OCI-LY1 (cell line): ENCODE measurements at regions not wholly inside any gene's neighbourhood (a gene's known extent, or its start where the extent isn't known, plus 50 kb on each side); places are given as distances from the start of the nearest gene placed in this dataset.

Experiments used
- H2AFZ ChIP-seq: fragments of 200-600 bp; sonication (generic), shearing (Covaris generic); 2 replicates; pipeline ENCODE4 v1.6.0; 2014; ENCODE audit warnings: antibody characterized with exemption, mild to moderate bottlenecking, low read length
- H3F3A ChIP-seq: fragments of 200-600 bp; sonication (generic), shearing (Covaris generic); 2 replicates; pipeline ENCODE4 v1.6.0; 2014; ENCODE audit warnings: mild to moderate bottlenecking, antibody characterized with exemption, low read length, moderate library complexity; ENCODE audit not compliant: insufficient read depth
- H3K27ac ChIP-seq: fragments of 200-600 bp; sonication (generic); 2 replicates; pipeline ENCODE4 v1.5.1; 2014; ENCODE audit warnings: low read length, mixed run types, mild to moderate bottlenecking, low read depth; ENCODE audit not compliant: poor library complexity, severe bottlenecking
- H3K27me3 ChIP-seq: fragments of 200-600 bp; sonication (generic); 2 replicates; pipeline ENCODE4 v1.6.0; 2014; ENCODE audit warnings: antibody characterized with exemption, mild to moderate bottlenecking, low read length, moderate library complexity; ENCODE audit not compliant: insufficient read depth
- H3K36me3 ChIP-seq: fragments of 200-600 bp; sonication (generic); 2 replicates; pipeline ENCODE4 v1.6.1; 2014; ENCODE audit warnings: mild to moderate bottlenecking, antibody characterized with exemption, low read length, moderate library complexity, mixed read lengths; ENCODE audit not compliant: insufficient read depth
- H3K4me1 ChIP-seq: fragments of 200-600 bp; sonication (generic); 2 replicates; pipeline ENCODE4 v1.5.1; 2014; ENCODE audit warnings: mild to moderate bottlenecking, low read length, moderate library complexity; ENCODE audit not compliant: insufficient read depth, severe bottlenecking
- H3K4me2 ChIP-seq: fragments of 200-600 bp; sonication (generic), shearing (Covaris generic); 2 replicates; pipeline ENCODE4 v1.6.1; 2014; ENCODE audit warnings: low read length
- H3K4me3 ChIP-seq: fragments of 200-600 bp; sonication (generic); 2 replicates; pipeline ENCODE4 v1.5.1; 2014; ENCODE audit warnings: low read length, low read depth, mild to moderate bottlenecking, mixed read lengths; ENCODE audit not compliant: poor library complexity, severe bottlenecking
- H3K79me2 ChIP-seq: fragments of 200-600 bp; shearing (Covaris generic); 2 replicates; pipeline ENCODE4 v1.6.1; 2016; ENCODE audit warnings: mixed run types, low read length, mixed read lengths; ENCODE audit not compliant: insufficient read depth
- H3K9ac ChIP-seq: fragments of 200-600 bp; sonication (generic), shearing (Covaris generic); 2 replicates; pipeline ENCODE4 v1.6.1; 2014; ENCODE audit warnings: mild to moderate bottlenecking, low read length, mixed read lengths
- H3K9me2 ChIP-seq: fragments of 200-600 bp; sonication (generic), shearing (Covaris generic); 2 replicates; pipeline ENCODE4 v1.6.1; 2014; ENCODE audit warnings: low read depth, mild to moderate bottlenecking, low read length, mixed read lengths
- H3K9me3 ChIP-seq: fragments of 200-600 bp; shearing (Covaris generic); 2 replicates; pipeline ENCODE4 v1.6.1; 2014; ENCODE audit warnings: low read length, mixed read lengths
- H4K20me1 ChIP-seq: fragments of 200-600 bp; sonication (generic), shearing (Covaris generic); 2 replicates; pipeline ENCODE4 v1.6.0; 2016; ENCODE audit warnings: mild to moderate bottlenecking, low read length; ENCODE audit not compliant: insufficient read depth
- CTCF ChIP-seq: fragments of 200-600 bp; sonication (generic), shearing (Covaris generic); IDR thresholded peaks from 2 replicates; pipeline ENCODE4 v1.5.1; 2017; ENCODE audit warnings: mild to moderate bottlenecking, antibody characterized with exemption, low read length, moderate library complexity, mixed read lengths
- EZH2 ChIP-seq: fragments of 200-600 bp; sonication (generic), shearing (Covaris generic); IDR thresholded peaks from 2 replicates; pipeline ENCODE4 v1.8.0; 2017; ENCODE audit warnings: borderline replicate concordance, mixed run types, mild to moderate bottlenecking, antibody characterized with exemption, low read length, moderate library complexity, mixed read lengths

- Histone ChIP-seq H3K79me2 (no peaks in the 10 kb centered on the region), H4K20me1 (no peaks in the 10 kb centered on the region), H3K27me3 (peaks cover 14% of the 10 kb centered on the region), H3K9ac (no peak overlapping the region), H3K9me3 (peaks cover 4% of the 10 kb centered on the region; the same call in 1 of the 2 replicates), H3K27ac (no peak overlapping the region), H3F3A (no peaks in the 10 kb centered on the region), H2AFZ (no peak overlapping the region), H3K4me1 (peaks cover 3% of the 10 kb centered on the region), H3K36me3 (no peaks in the 10 kb centered on the region), H3K9me2 (no peaks in the 10 kb centered on the region), H3K4me2 (no peak overlapping the region), H3K4me3 (no peak overlapping the region)
- TF ChIP-seq CTCF (no peak), EZH2 (no peak)
Observed at GRCh38 chr3:194970066-194970465, 284.4 kb downstream of the FAM43A start.

DNA sequence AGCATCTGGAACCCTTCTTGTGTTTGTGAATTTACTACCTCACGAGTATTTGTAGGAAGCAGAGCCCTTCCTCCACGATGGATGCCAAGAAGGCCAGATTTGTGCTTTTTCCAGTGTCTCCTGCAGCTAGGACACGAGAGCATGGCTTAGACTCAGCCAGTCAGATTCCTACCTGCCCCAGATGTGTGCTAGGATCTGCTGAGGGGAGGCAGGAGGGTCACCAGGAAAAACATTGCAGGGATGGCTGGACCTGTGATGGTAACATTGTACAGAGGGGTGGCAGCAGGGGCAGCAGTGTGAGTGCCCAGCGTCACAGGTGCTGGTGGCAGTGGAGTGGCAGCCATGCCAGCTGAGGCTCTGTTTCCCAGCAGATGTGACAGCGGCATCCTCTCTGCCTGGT is 285.3 kb downstream of the FAM43A start:
- no peak overlapping the region for H2AFZ ChIP-seq
- no peaks in the 10 kb centered on the region for H3K79me2 ChIP-seq
- TF ChIP-seq EZH2, result no peak
- H3K9me3 ChIP-seq, result peaks cover 4% of the 10 kb centered on the region; the same call in 1 of the 2 replicates
- peaks cover 14% of the 10 kb centered on the region for H3K27me3 ChIP-seq
- H3K4me3 ChIP-seq, result no peak overlapping the region
- peaks cover 12% of the 10 kb centered on the region for H3K4me1 ChIP-seq
- H3F3A ChIP-seq, result no peaks in the 10 kb centered on the region
- no peaks in the 10 kb centered on the region for H4K20me1 ChIP-seq
- H3K36me3 ChIP-seq, result no peaks in the 10 kb centered on the region
- H3K27ac ChIP-seq, result no peak overlapping the region
- H3K9me2 ChIP-seq, result no peaks in the 10 kb centered on the region
- no peak overlapping the region for H3K9ac ChIP-seq
- no peak overlapping the region for H3K4me2 ChIP-seq

DNA sequence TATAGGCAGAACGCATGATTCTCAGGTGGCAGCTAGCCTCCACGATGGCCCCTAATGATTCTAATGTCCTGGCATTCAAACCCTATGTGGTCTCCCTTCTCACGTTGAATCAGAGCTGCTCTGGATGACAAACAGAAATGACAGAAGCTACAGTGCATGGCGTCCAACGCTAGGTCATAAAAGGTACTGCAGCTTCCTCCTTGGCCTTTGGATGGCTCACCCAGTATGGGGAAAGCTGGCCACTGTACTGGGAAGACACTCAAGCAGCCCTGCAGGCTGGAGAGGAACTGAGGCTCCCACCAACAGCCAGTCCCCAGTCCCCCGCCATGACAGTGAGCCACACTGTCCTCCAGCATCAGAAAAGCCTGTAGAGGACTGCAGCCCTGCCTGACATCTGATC is 286.3 kb downstream of the FAM43A start:
- no peaks in the 10 kb centered on the region for H3K36me3 ChIP-seq
- H3F3A ChIP-seq, result no peaks in the 10 kb centered on the region
- TF ChIP-seq EZH2 (no peak), CTCF (no peak)
- no peaks in the 10 kb centered on the region for H3K9me2 ChIP-seq
- no peak overlapping the region for H3K4me3 ChIP-seq
- H3K9ac ChIP-seq, result no peak overlapping the region
- H2AFZ ChIP-seq, result no peak overlapping the region
- H3K9me3 ChIP-seq, result peaks cover 4% of the 10 kb centered on the region; the same call in 1 of the 2 replicates
- no peaks in the 10 kb centered on the region for H4K20me1 ChIP-seq
- H3K4me2 ChIP-seq, result no peak overlapping the region
- no peak overlapping the region for H3K27ac ChIP-seq
- H3K4me1 ChIP-seq, result peaks cover 15% of the 10 kb centered on the region
- H3K79me2 ChIP-seq, result no peaks in the 10 kb centered on the region
- peaks cover 13% of the 10 kb centered on the region for H3K27me3 ChIP-seq

- Histone ChIP-seq H4K20me1 (no peaks in the 10 kb centered on the region), H3F3A (no peaks in the 10 kb centered on the region), H3K4me2 (no peak overlapping the region), H3K27me3 (peaks cover 8% of the 10 kb centered on the region; the same call in 1 of the 2 replicates), H3K36me3 (no peaks in the 10 kb centered on the region), H3K9me3 (peaks cover 4% of the 10 kb centered on the region; the same call in 1 of the 2 replicates), H3K4me3 (no peak overlapping the region), H3K4me1 (peaks cover 15% of the 10 kb centered on the region), H2AFZ (no peak overlapping the region), H3K79me2 (no peaks in the 10 kb centered on the region), H3K9ac (no peak overlapping the region), H3K27ac (no peak overlapping the region), H3K9me2 (no peaks in the 10 kb centered on the region)
- TF ChIP-seq EZH2 (no peak), CTCF (no peak)
Observed at GRCh38 chr3:194972641-194973040, 287.0 kb downstream of the FAM43A start.
